Endodermal cell (in vitro differentiated cells): ENCODE measurements at regions not wholly inside any gene's neighbourhood (a gene's known extent, or its start where the extent isn't known, plus 50 kb on each side); places are given as distances from the start of the nearest gene placed in this dataset.

Experiments
- DNase-seq: peaks from one replicate; pipeline ENCODE4 v3.0.0-alpha.2; 2017
- H3K27ac ChIP-seq: 2 replicates; pipeline ENCODE4 v1.5.1; 2013; ENCODE audit warnings: mild to moderate bottlenecking, low read depth, low read length, moderate library complexity
- H3K27me3 ChIP-seq: 2 replicates; pipeline ENCODE4 v1.6.1; 2013; ENCODE audit warnings: mild to moderate bottlenecking, low read length, moderate library complexity; ENCODE audit not compliant: insufficient read depth, control insufficient read depth, poor library complexity, severe bottlenecking
- H3K36me3 ChIP-seq: 2 replicates; pipeline ENCODE4 v1.7.0; 2013; ENCODE audit warnings: mild to moderate bottlenecking, low read length, moderate library complexity; ENCODE audit not compliant: control insufficient read depth, insufficient read depth
- H3K4me1 ChIP-seq: one replicate; pipeline ENCODE4 v1.7.0; 2013; ENCODE audit warnings: low read length; ENCODE audit not compliant: control insufficient read depth, insufficient read depth
- H3K4me3 ChIP-seq: 2 replicates; pipeline ENCODE4 v1.5.1; 2013; ENCODE audit warnings: mild to moderate bottlenecking, low read length, moderate library complexity
- H3K9ac ChIP-seq: 2 replicates; pipeline ENCODE4 v1.6.1; 2013; ENCODE audit warnings: mild to moderate bottlenecking, low read length, moderate library complexity; ENCODE audit not compliant: poor library complexity, severe bottlenecking; ENCODE audit errors: extremely low read depth
- H3K9me3 ChIP-seq: 2 replicates; pipeline ENCODE4 v1.6.1; 2013; ENCODE audit warnings: mild to moderate bottlenecking, low read length, moderate library complexity; ENCODE audit not compliant: control insufficient read depth
- H3K27ac Mint-ChIP-seq: 2 replicates; pipeline ENCODE4 v1.8.0; 2020; ENCODE audit warnings: mixed read lengths
- H3K27me3 Mint-ChIP-seq: 2 replicates; pipeline ENCODE4 v1.8.0; 2021; ENCODE audit warnings: mild to moderate bottlenecking, mixed read lengths; ENCODE audit not compliant: insufficient read depth
- H3K36me3 Mint-ChIP-seq: 2 replicates; pipeline ENCODE4 v1.8.0; 2020; ENCODE audit warnings: low read depth, mixed read lengths
- H3K4me1 Mint-ChIP-seq: 2 replicates; pipeline ENCODE4 v1.8.0; 2020; ENCODE audit warnings: mixed read lengths
- H3K4me3 Mint-ChIP-seq: 2 replicates; pipeline ENCODE4 v1.8.0; 2020; ENCODE audit warnings: mild to moderate bottlenecking, moderate library complexity, mixed read lengths
- H3K9me3 Mint-ChIP-seq: 2 replicates; pipeline ENCODE4 v1.8.0; 2020; ENCODE audit warnings: mild to moderate bottlenecking, mixed read lengths
- whole genome bisulfite sequencing, 2 experiments: methylation state at CpG; one replicate each; pipeline versions ENCODE4 v1.1.5 to v1.1.7; 2013; ENCODE audit warnings: missing lambda C conversion rate in 2 of 2, mixed read lengths in 1 of 2; ENCODE audit not compliant: insufficient coverage in 1 of 2, insufficient read length in 1 of 2; 5-methylcytosine and 5-hydroxymethylcytosine counted together
- TF ChIP-seq, protein P1 (sequence below): fragments of 200-600 bp; sonication (generic); conservative IDR thresholded peaks from 2 replicates; pipeline ENCODE4 v1.5.0; 2021; ENCODE audit warnings: antibody characterized with exemption, mild to moderate bottlenecking

DNA sequence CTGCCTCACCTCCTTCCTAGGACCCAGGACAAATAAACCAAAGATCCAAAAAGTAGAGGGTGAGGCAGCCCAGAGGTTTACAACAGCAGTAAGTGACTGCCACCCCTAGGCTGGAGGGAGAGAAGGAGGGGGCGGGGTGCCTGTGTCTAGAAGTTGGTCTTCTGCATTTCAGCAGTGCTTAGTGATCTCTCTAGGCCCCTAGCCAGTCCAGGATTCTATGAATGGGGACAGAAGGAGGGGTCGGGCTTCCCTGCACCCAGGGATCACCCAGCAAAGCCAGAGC, 62.8 kb upstream of the KDM7A start:
- Histone ChIP-seq H3K36me3 (no peaks in the 10 kb centered on the region), H3K4me1 (no peaks in the 10 kb centered on the region), H3K27me3 (peaks cover 8% of the 10 kb centered on the region), H3K27ac (no peak overlapping the region), H3K9me3 (no peaks in the 10 kb centered on the region), H3K9ac (no peak overlapping the region), H3K4me3 (no peak overlapping the region)
- Mint-ChIP-seq H3K4me3 (no peak overlapping the region), H3K36me3 (no peaks in the 10 kb centered on the region), H3K27ac (no peak overlapping the region), H3K27me3 (no peaks in the 10 kb centered on the region), H3K9me3 (no peaks in the 10 kb centered on the region), H3K4me1 (peaks cover 29% of the 10 kb centered on the region)
- TF ChIP-seq, protein P1, sequence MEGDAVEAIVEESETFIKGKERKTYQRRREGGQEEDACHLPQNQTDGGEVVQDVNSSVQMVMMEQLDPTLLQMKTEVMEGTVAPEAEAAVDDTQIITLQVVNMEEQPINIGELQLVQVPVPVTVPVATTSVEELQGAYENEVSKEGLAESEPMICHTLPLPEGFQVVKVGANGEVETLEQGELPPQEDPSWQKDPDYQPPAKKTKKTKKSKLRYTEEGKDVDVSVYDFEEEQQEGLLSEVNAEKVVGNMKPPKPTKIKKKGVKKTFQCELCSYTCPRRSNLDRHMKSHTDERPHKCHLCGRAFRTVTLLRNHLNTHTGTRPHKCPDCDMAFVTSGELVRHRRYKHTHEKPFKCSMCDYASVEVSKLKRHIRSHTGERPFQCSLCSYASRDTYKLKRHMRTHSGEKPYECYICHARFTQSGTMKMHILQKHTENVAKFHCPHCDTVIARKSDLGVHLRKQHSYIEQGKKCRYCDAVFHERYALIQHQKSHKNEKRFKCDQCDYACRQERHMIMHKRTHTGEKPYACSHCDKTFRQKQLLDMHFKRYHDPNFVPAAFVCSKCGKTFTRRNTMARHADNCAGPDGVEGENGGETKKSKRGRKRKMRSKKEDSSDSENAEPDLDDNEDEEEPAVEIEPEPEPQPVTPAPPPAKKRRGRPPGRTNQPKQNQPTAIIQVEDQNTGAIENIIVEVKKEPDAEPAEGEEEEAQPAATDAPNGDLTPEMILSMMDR = no peak
- peak; percentile 60 for DNase-seq
- WGBS, 2 experiments = 86% methylated on average over 2 of the region's 2 CpGs; no CpG with 5 or more reads in 1 of the 2 experiments

DNA sequence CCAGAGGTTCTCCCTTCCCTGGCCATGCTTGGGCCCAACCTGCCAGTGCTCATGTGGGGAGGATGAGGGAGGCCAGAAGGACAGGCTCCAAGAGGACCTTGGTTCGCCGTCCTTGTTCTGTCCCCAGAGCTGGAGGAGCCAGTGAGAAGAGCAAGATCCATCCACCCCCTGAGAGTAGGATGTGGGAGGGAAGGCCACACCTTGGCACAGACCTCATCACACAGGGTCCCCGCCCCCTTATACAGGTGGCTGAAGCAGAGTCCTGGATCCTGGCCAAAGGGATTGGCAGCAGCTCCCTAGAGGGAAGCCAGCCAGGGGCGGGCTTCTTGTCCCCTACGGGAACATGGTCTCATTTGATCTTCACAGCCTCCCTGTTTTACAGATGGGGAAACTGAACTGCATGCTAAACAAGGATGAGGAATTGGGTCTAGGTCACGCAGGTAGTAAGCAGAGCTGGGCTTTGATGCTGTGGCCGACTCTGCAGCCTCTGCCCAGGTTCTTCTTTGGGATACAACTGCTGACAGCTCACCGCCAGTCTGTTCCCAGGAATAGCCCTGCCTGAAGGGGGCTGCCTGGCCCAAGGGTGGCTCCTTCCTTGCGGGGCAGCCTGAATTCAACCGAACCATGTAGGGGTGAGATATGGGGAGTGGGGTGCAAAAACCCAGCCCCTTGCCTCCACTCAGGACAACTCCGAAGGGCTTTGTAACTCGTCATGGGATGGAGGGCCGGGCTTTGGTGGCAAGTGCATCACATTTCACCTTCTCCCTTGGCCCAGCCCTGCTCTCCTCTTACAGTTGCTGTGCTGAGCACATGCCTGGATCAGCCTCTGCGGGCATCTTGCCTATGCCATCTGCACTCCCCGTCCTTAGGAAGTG, 62.2 kb upstream of the KDM7A start:
- 90 to 93% methylated on average over 5 to 15 of the region's 15 CpGs for WGBS, 2 experiments
- H3K4me3 ChIP-seq = no peak overlapping the region
- TF ChIP-seq, protein P1 = no peak
- Mint-ChIP-seq H3K36me3 (no peaks in the 10 kb centered on the region), H3K27me3 (no peaks in the 10 kb centered on the region), H3K9me3 (no peaks in the 10 kb centered on the region), H3K4me1 (peaks cover 28% of the 10 kb centered on the region), H3K4me3 (no peak overlapping the region), H3K27ac (no peak overlapping the region)
- no peaks in the 10 kb centered on the region for H3K36me3 ChIP-seq
- no peaks in the 10 kb centered on the region for H3K9me3 ChIP-seq
- no peak overlapping the region for H3K27ac ChIP-seq
- H3K9ac ChIP-seq = no peak overlapping the region
- peak; percentile 47 for DNase-seq
- H3K4me1 ChIP-seq = no peaks in the 10 kb centered on the region
- H3K27me3 ChIP-seq = peaks cover 8% of the 10 kb centered on the region

DNA sequence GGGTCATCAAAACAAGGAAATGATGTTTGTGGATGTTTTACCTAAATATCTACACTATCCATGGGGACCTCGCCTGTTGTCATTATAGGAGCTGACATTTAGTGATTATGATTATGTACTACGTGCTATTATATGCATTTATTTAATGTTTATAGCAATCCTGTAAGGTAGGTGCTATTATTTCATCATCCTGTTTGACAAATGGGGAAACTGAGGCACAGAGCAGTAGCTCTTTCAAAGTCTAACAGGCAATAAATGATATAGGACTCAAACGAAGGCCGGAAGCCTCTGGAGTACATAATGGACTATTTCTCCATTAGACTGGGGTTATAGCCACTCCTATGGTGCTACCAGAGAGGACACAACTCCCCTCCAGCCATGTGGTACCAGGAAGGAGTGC, 60.6 kb upstream of the KDM7A start:
- H3K27ac Mint-ChIP-seq = no peak overlapping the region
- WGBS, 2 experiments = 94% methylated on average over 2 to 4 of the region's 4 CpGs
- no peaks in the 10 kb centered on the region for H3K36me3 Mint-ChIP-seq
- no peak overlapping the region for H3K4me3 ChIP-seq
- H3K4me1 Mint-ChIP-seq = peaks cover 16% of the 10 kb centered on the region
- no peaks in the 10 kb centered on the region for H3K9me3 ChIP-seq
- H3K27ac ChIP-seq = no peak overlapping the region
- H3K36me3 ChIP-seq = no peaks in the 10 kb centered on the region
- peaks cover 15% of the 10 kb centered on the region for H3K27me3 ChIP-seq
- DNase-seq = no peak
- H3K4me3 Mint-ChIP-seq = no peak overlapping the region
- H3K9me3 Mint-ChIP-seq = no peaks in the 10 kb centered on the region
- H3K4me1 ChIP-seq = no peaks in the 10 kb centered on the region
- TF ChIP-seq, protein P1 = no peak
- no peak overlapping the region for H3K9ac ChIP-seq
- H3K27me3 Mint-ChIP-seq = peaks cover 5% of the 10 kb centered on the region
